Fibroblast of villous mesenchyme (primary cell): ENCODE measurements at regions not wholly inside any gene's neighbourhood (a gene's known extent, or its start where the extent isn't known, plus 50 kb on each side); places are given as distances from the start of the nearest gene placed in this dataset.
"Not testable (repeated sequence)": the region's sequence is repeated elsewhere in the genome, so short reads cannot be mapped to it uniquely, and the experiment has no call there.

Source experiments
- DNase-seq: peaks from one replicate; pipeline ENCODE4 v3.0.0-alpha.2; 2010; ENCODE audit warnings: low read depth
- H3K4me3 ChIP-seq: 2 replicates; pipeline ENCODE4 v1.5.1; 2011; ENCODE audit warnings: low read depth, mild to moderate bottlenecking, low read length
- TF ChIP-seq, protein P1 (sequence below): IDR thresholded peaks from 2 replicates; pipeline ENCODE4 v1.5.1; 2012; ENCODE audit warnings: low read depth, mild to moderate bottlenecking, low read length; ENCODE audit not compliant: insufficient read depth

DNA sequence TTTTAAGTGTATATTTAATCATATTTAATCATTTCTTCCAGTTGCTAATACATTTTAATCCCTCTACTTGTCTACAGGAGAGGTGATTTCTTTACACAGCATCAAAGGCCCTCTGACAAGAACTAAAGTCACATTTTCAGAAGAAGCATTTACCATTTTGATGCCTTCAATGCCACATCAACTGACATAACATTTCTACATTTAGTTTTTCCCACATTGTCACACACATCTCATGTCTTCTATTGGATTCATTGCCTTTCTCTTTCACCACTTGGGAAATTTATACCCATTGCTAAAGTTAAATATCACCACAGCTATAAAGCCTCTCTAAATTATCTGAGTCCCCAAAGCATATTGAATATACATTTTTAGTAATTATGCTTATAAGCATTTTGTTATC is 1907.5 kb upstream of the CDH9 start:
- DNase-seq = no peak
- no peak overlapping the region for H3K4me3 ChIP-seq
- TF ChIP-seq, protein P1, sequence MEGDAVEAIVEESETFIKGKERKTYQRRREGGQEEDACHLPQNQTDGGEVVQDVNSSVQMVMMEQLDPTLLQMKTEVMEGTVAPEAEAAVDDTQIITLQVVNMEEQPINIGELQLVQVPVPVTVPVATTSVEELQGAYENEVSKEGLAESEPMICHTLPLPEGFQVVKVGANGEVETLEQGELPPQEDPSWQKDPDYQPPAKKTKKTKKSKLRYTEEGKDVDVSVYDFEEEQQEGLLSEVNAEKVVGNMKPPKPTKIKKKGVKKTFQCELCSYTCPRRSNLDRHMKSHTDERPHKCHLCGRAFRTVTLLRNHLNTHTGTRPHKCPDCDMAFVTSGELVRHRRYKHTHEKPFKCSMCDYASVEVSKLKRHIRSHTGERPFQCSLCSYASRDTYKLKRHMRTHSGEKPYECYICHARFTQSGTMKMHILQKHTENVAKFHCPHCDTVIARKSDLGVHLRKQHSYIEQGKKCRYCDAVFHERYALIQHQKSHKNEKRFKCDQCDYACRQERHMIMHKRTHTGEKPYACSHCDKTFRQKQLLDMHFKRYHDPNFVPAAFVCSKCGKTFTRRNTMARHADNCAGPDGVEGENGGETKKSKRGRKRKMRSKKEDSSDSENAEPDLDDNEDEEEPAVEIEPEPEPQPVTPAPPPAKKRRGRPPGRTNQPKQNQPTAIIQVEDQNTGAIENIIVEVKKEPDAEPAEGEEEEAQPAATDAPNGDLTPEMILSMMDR = no peak

DNA sequence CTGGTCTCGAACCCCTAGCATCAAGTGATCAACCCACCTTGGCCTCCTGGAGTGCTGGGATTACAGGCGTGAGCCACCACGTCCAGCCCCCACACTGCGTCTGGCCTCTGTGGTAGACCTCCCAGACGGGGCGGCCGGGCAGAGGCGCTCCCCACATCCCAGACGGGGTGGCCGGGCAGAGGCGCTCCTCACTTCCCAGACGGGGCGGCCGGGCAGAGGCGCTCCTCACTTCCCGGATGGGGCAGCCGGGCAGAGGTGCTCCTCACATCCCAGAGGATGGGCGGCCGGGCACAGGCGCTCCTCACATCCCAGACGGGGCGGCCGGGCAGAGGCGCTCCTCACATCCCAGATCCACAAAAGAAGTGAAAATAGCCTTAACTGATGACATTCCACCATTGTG is 1891.0 kb upstream of the CDH9 start:
- not testable (repeated sequence) for DNase-seq, H3K4me3 ChIP-seq

DNA sequence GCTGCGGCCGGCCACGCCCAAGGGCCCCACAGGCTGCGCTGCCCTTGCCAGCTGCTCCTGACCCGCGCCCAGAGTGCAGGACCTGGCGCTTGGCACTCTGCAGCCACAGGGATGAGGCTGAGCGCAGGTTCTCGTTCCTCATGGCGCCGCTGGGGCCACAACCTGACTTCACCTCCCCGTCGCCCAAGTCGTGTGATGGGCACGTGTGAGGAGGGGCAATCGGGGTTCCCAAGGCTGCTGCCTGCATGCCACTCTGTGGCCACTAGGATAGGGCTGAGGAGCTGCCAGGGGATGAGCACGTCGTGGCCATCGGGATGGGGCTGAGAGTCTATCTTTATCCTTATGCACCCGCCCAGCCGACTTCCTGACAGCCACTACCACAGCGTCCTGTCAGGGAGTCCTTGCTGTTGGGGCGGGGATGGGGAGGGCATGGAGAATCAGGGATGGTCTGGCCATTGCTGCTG is 1890.0 kb upstream of the CDH9 start:
- DNase-seq, H3K4me3 ChIP-seq: not testable (repeated sequence)

DNA sequence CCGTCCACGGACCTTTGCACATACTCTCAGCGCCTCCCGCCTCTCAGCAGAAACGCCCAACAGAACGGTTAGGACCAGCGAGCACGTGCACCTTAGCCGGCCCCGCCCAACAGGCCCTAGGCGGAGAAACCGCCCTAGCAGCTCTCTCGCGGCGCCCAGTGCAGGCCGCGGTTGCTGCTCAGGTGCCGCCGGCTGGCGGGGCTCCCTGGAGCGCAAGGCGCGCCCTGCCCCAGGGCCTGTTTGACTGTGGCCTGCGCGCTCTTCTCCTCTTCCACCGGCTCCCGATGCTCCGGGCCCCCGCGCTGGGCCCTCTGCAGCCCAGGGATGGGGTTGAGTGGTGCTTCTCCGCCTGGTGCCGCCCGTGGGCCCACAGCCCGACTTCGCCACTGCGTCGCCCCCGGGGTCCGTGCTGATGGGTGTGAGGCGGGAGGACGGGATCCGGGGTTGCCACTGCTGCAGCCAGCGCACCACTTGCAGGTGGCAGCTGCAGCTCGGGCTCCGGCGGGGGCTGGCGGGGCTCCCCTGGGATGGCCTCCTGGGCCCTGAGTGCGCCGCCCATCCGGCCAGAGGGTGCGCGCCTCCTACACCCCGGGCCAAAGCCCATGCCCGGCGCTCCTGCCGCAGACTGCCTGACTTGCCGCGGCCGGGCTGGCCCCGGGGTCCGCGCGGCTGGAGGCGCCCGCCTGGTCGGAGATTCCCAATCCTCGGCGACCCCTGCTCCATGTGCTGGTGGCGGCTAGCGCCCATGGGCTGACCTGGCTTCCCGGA is 1889.4 kb upstream of the CDH9 start:
- no peak for DNase-seq
- TF ChIP-seq, protein P1 = no peak
- no peak overlapping the region for H3K4me3 ChIP-seq

DNA sequence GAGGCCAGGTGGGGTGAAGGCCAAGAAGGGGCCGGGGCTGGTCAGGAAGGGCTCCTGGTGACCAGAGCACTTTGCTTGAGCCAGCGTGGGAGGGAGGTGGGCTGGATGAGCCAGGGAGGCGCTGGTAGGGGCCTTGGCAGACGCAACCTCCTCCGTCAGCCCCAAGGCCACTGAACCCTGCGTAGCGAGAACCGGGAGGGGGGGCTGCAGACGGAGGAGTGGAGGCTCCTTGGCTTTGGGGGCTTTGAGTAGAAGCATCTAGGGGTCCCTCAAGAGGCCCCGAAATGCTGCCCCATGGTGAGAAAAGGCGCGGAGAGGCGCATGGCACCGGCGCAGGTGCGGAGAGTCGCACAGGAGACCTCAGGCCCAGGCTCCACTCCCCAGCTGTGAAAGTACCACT is 1888.0 kb upstream of the CDH9 start:
- no peak for DNase-seq
- TF ChIP-seq, protein P1 = no peak
- no peak overlapping the region for H3K4me3 ChIP-seq

DNA sequence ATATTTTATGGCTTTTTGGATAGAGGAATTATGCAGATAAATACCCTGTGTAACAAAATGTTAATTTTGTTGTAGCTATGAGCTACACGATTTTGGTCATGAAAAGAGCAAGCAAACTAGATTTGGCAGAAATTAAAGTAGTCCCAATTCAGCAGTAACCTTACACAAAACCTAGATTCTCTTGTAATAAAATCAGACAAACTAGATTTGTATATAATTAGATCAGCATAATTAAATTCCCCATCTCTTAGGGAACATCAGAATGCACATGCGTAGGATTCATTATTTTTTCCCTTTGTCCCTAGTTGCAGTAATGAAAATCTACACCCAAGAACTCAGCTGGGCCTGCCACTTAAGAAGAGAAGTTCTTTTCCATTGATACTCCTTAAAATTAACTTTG is 1879.2 kb upstream of the CDH9 start:
- no peak overlapping the region for H3K4me3 ChIP-seq
- no peak for DNase-seq
- TF ChIP-seq, protein P1 = no peak

DNA sequence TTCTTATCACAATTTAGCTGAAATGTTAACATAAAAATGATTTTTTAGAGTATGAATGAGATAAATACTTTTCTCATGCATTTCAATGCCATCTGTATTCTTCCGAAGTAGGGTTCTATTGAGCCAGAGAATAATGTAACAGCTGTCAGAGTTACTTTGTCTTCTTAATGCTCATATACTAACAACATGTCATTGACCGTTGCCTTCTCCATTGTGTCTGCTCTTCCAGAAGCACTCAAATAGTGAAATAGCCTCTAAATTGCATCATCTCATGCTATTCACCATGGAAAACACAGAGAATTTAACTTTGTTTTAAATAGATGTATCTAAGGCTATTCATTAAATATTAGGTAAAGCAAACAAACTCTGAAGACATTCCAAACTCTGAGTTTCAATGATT is 1875.9 kb upstream of the CDH9 start:
- H3K4me3 ChIP-seq = no peak overlapping the region
- TF ChIP-seq, protein P1 = no peak
- no peak for DNase-seq

DNA sequence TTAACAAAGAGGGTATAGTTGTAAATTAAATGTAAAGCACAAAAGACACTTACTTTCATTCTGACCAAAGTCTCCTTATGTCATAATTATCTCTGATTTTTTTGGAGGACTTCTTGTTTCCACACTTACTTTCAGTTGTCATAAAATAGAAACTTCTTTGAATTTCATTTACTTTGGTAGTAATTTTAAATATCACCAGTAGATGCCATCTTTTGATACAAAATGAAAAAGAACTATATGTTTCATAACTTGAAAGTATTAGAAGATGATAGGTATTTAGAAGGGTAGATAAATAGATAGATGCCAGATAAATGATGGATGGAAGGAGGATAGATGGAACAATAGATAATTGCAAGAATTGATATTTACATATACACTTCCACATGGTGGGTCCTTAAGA is 1865.3 kb upstream of the CDH9 start:
- TF ChIP-seq, protein P1 = no peak
- H3K4me3 ChIP-seq = no peak overlapping the region
- DNase-seq = no peak
